Osteoblast (primary cell): ENCODE measurements at regions not wholly inside any gene's neighbourhood (a gene's known extent, or its start where the extent isn't known, plus 50 kb on each side); places are given as distances from the start of the nearest gene placed in this dataset.

Source experiments
- DNase-seq: peaks from one replicate; pipeline ENCODE4 v3.0.0; 2011; ENCODE audit warnings: low spot score, mixed read lengths; ENCODE audit not compliant: insufficient read length; ENCODE audit errors: missing footprints
- H2AFZ ChIP-seq: 2 replicates; pipeline ENCODE4 v1.6.0; 2011; ENCODE audit warnings: mild to moderate bottlenecking, low read length
- H3K27ac ChIP-seq: 2 replicates; pipeline ENCODE4 v1.5.1; 2011; ENCODE audit warnings: mild to moderate bottlenecking, low read depth, low read length, moderate library complexity
- H3K27me3 ChIP-seq: 2 replicates; pipeline ENCODE4 v1.6.0; 2012; ENCODE audit warnings: mild to moderate bottlenecking, control low read depth, inconsistent platforms, low read length, moderate library complexity; ENCODE audit not compliant: insufficient read depth
- H3K36me3 ChIP-seq: 2 replicates; pipeline ENCODE4 v1.5.1; 2011; ENCODE audit warnings: mild to moderate bottlenecking, low read length, control low read depth, moderate library complexity; ENCODE audit not compliant: insufficient read depth
- H3K4me1 ChIP-seq: 2 replicates; pipeline ENCODE4 v1.5.1; 2011; ENCODE audit warnings: mild to moderate bottlenecking, low read length, control low read depth, moderate library complexity; ENCODE audit not compliant: insufficient read depth
- H3K4me2 ChIP-seq: 2 replicates; pipeline ENCODE4 v1.6.0; 2011; ENCODE audit warnings: mild to moderate bottlenecking, low read length; ENCODE audit not compliant: insufficient read depth
- H3K4me3 ChIP-seq: fragments of 200-600 bp; sonication (generic); 3 replicates; pipeline ENCODE4 v1.5.1; 2012; ENCODE audit warnings: mild to moderate bottlenecking, low read length, inconsistent platforms; ENCODE audit not compliant: insufficient read depth
- H3K79me2 ChIP-seq: 2 replicates; pipeline ENCODE4 v1.6.0; 2012; ENCODE audit warnings: mild to moderate bottlenecking, low read length, control low read depth, inconsistent platforms; ENCODE audit not compliant: insufficient read depth
- H3K9me3 ChIP-seq: 2 replicates; pipeline ENCODE4 v1.5.1; 2011; ENCODE audit warnings: low read depth, low read length, control low read depth
- H4K20me1 ChIP-seq: 2 replicates; pipeline ENCODE4 v1.6.0; 2012; ENCODE audit warnings: mild to moderate bottlenecking, low read length, control low read depth; ENCODE audit not compliant: insufficient read depth
- CTCF ChIP-seq: IDR thresholded peaks from 2 replicates; pipeline ENCODE4 v1.5.1; 2011; ENCODE audit warnings: mild to moderate bottlenecking, low read depth, low read length, moderate library complexity; ENCODE audit errors: extremely low read depth

- no peak for TF ChIP-seq CTCF
- no peak overlapping the region for H2AFZ ChIP-seq
- DNase-seq, result no peak
- no peaks in the 10 kb centered on the region for H3K36me3 ChIP-seq
- H3K9me3 ChIP-seq, result no peaks in the 10 kb centered on the region
- H3K27me3 ChIP-seq, result peaks cover 35% of the 10 kb centered on the region
- no peak overlapping the region for H3K27ac ChIP-seq
- H3K4me2 ChIP-seq, result peak overlapping the region; percentile 56
- H3K4me3 ChIP-seq, result no peak overlapping the region
- no peaks in the 10 kb centered on the region for H4K20me1 ChIP-seq
- H3K4me1 ChIP-seq, result no peaks in the 10 kb centered on the region
- H3K79me2 ChIP-seq, result no peaks in the 10 kb centered on the region
Observed at GRCh38 chr6:142679907-142680700, 264.9 kb downstream of the HIVEP2 start.

GRCh38 chr6:142681099-142681498 lies 263.9 kb downstream of the HIVEP2 start:
- no peak overlapping the region for H3K27ac ChIP-seq
- H3K4me2 ChIP-seq, result no peak overlapping the region
- H3K36me3 ChIP-seq, result no peaks in the 10 kb centered on the region
- no peak overlapping the region for H3K4me3 ChIP-seq
- peaks cover 25% of the 10 kb centered on the region for H3K27me3 ChIP-seq
- H2AFZ ChIP-seq, result no peak overlapping the region
- no peaks in the 10 kb centered on the region for H3K4me1 ChIP-seq
- H4K20me1 ChIP-seq, result no peaks in the 10 kb centered on the region
- no peaks in the 10 kb centered on the region for H3K9me3 ChIP-seq
- TF ChIP-seq CTCF, result no peak
- H3K79me2 ChIP-seq, result no peaks in the 10 kb centered on the region
- no peak for DNase-seq

- H4K20me1 ChIP-seq, result no peaks in the 10 kb centered on the region
- no peak for TF ChIP-seq CTCF
- H3K9me3 ChIP-seq, result no peaks in the 10 kb centered on the region
- DNase-seq, result no peak
- H3K4me1 ChIP-seq, result no peaks in the 10 kb centered on the region
- no peak overlapping the region for H3K4me2 ChIP-seq
- H3K36me3 ChIP-seq, result no peaks in the 10 kb centered on the region
- no peaks in the 10 kb centered on the region for H3K79me2 ChIP-seq
- no peak overlapping the region for H3K27ac ChIP-seq
- H3K27me3 ChIP-seq, result peaks cover 11% of the 10 kb centered on the region
- H2AFZ ChIP-seq, result no peak overlapping the region
- H3K4me3 ChIP-seq, result no peak overlapping the region
Observed at GRCh38 chr6:142682985-142683384, 262.0 kb downstream of the HIVEP2 start.

- Histone ChIP-seq H3K79me2 (no peaks in the 10 kb centered on the region), H3K27ac (no peak overlapping the region), H4K20me1 (no peaks in the 10 kb centered on the region), H3K36me3 (no peaks in the 10 kb centered on the region), H3K9me3 (no peaks in the 10 kb centered on the region), H2AFZ (no peak overlapping the region), H3K27me3 (peaks cover 6% of the 10 kb centered on the region), H3K4me3 (no peak overlapping the region), H3K4me2 (no peak overlapping the region), H3K4me1 (no peaks in the 10 kb centered on the region)
- no peak for DNase-seq
- no peak for TF ChIP-seq CTCF
Observed at GRCh38 chr6:142683714-142684141, 261.2 kb downstream of the HIVEP2 start.
